ENCODE measurements at regions not wholly inside any gene's neighbourhood (a gene's known extent, or its start where the extent isn't known, plus 50 kb on each side); places are given as distances from the start of the nearest gene placed in this dataset.

DNA sequence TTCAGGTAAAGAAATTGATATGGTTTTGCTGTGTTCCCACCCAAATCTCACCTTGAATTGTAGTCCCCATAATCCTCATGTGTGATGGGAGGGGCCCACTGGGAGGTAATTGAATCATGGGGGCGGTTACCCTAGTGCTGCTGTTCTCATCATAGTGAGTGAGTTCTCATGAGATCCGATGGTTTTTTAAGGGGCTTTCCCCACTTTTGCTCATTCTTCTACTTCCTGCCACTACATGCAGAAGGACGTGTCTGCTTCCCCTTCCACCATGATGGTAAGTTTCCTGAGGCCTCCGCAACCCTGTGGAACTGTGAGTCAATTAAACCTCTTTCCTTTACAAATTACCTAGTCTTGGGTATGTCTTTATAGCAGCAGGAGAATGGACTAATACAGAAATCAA, 69.3 kb downstream of the MIS18A start:
- DNase-seq (ENCODE audit: low read depth), result no peak
- H3K4me3 ChIP-seq (ENCODE audit: low read depth, low read length), result no peak overlapping the region
- TF ChIP-seq POLR2A (IDR thresholded peaks at IDR 0.05; ENCODE audit: extremely low read depth, insufficient read length), result no peak

- DNase-seq (ENCODE audit: low read depth), result no peak
- no peak for TF ChIP-seq MAX (IDR thresholded peaks at IDR 0.05; ENCODE audit: low read depth, low read length)
- TF ChIP-seq POLR2A (IDR thresholded peaks at IDR 0.05; ENCODE audit: extremely low read depth, insufficient read length), result no peak
- no peak for TF ChIP-seq CTCF (IDR thresholded peaks at IDR 0.05; ENCODE audit: low read depth, low read length)
- TF ChIP-seq MYC (IDR thresholded peaks at IDR 0.05; ENCODE audit: low read depth, low read length), result no peak
- no peak overlapping the region for H3K4me3 ChIP-seq (ENCODE audit: low read depth, low read length)
Measured at GRCh38 chr21:32207406-32207716, 71.5 kb downstream of the MIS18A start.

DNA sequence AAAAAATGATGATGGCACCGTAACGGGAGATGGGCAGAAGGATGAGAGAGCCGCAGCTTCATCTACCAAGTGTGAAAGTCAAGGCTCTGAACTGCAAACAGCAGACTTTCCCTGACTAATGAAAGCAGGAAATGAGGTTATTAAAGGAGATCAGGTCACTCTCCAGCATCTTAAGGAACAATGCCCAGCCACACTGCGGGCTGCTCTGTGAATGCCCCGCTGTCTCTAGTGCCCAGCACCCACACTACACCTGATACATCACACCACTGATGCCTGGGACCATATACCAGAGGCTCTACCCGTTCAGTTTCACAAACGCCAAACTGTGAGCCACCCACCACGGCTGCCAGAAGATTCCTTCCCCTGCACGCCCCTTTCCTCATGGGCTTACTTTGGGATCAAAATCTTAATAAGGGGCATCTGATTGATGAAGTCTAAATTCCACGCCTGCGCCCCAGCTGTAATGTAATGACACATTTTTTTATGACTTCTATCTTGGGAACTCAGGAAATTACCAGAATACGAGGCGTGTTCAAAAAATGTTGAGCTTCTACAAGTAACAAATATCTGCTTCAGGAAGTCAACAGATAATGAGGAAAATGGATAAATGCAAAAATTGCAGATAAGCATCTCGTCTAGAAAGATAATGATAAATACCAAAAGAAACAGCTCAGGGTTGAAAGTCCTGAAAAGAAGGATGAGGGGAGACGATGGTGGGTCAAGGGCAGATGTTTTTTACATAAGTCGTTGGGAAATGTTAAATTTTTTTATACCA, 72.0 kb downstream of the MIS18A start:
- no peak overlapping the region for H3K4me3 ChIP-seq (ENCODE audit: low read depth, low read length)
- no peak for DNase-seq (ENCODE audit: low read depth)
- TF ChIP-seq MAX (IDR thresholded peaks at IDR 0.05; ENCODE audit: low read depth, low read length) (no peak), POLR2A (IDR thresholded peaks at IDR 0.05; ENCODE audit: extremely low read depth, insufficient read length) (no peak), CTCF (IDR thresholded peaks at IDR 0.05; ENCODE audit: low read depth, low read length) (no peak), MYC (IDR thresholded peaks at IDR 0.05; ENCODE audit: low read depth, low read length) (no peak)

GRCh38 chr21:32203877-32204480, 74.9 kb downstream of the MIS18A start:
- TF ChIP-seq MAX (IDR thresholded peaks at IDR 0.05; ENCODE audit: low read depth, low read length) (no peak), CTCF (IDR thresholded peaks at IDR 0.05; ENCODE audit: low read depth, low read length) (no peak), MYC (IDR thresholded peaks at IDR 0.05; ENCODE audit: low read depth, low read length) (no peak)

GRCh38 chr21:32200029-32200428, 78.8 kb downstream of the MIS18A start:
- no peak overlapping the region for H3K4me3 ChIP-seq (ENCODE audit: low read depth, low read length)
- no peak for DNase-seq (ENCODE audit: low read depth)
- TF ChIP-seq MAX (IDR thresholded peaks at IDR 0.05; ENCODE audit: low read depth, low read length) (no peak), POLR2A (IDR thresholded peaks at IDR 0.05; ENCODE audit: extremely low read depth, insufficient read length) (no peak), MYC (IDR thresholded peaks at IDR 0.05; ENCODE audit: low read depth, low read length) (no peak), CTCF (IDR thresholded peaks at IDR 0.05; ENCODE audit: low read depth, low read length) (no peak)

More at GRCh38 chr21:32203877-32204480, 74.9 kb downstream of the MIS18A start:
- DNase-seq (ENCODE audit: low read depth), result no peak
- no peak overlapping the region for H3K4me3 ChIP-seq (ENCODE audit: low read depth, low read length)

DNA sequence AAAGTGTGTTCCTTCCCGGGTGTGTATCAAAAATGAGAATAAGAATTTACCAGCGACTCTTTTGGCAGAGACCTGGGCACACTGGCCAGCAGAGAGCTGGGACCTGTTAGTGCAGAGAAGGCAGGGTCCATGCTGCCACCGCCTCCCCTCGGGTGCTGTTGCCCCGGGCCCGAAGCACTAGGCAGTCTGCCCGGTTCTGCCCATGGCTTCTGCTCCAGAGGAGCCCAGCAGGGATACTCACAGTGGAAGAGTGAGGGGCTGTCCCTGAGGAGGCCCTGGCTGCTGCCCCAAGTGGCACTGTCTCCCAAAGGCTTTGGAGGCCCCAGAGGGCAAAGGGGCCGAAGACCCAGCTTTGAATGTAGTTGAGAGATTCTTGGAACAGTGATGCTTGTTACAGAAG, 80.5 kb downstream of the MIS18A start:
- no peak for DNase-seq (ENCODE audit: low read depth)
- TF ChIP-seq POLR2A (IDR thresholded peaks at IDR 0.05; ENCODE audit: extremely low read depth, insufficient read length) (no peak), CTCF (IDR thresholded peaks at IDR 0.05; ENCODE audit: low read depth, low read length) (no peak), MYC (IDR thresholded peaks at IDR 0.05; ENCODE audit: low read depth, low read length) (no peak), MAX (IDR thresholded peaks at IDR 0.05; ENCODE audit: low read depth, low read length) (no peak)
- H3K4me3 ChIP-seq (ENCODE audit: low read depth, low read length), result no peak overlapping the region
